ENCODE measurements at regions not wholly inside any gene's neighbourhood (a gene's known extent, or its start where the extent isn't known, plus 50 kb on each side); places are given as distances from the start of the nearest gene placed in this dataset.

- DNase-seq: no peak
- Histone ChIP-seq H3K4me3 (no peak overlapping the region), H3K9me3 (no peaks in the 10 kb centered on the region), H3K36me3 (no peaks in the 10 kb centered on the region), H3K4me1 (peaks cover 0 to 8% (median 4%) of the 10 kb centered on the region in 3 donors), H3K27ac (no peak overlapping the region), H3K27me3 (no peaks in the 10 kb centered on the region)
- 70 to 100% methylated on average over 1 to 2 of the region's 5 CpGs for WGBS, 2 donors
- intact Hi-C loops (cut with DNase I): no loop called here
- no peak for TF ChIP-seq POLR2A (IDR thresholded peaks at IDR 0.05)
- TF ChIP-seq, protein P1, sequence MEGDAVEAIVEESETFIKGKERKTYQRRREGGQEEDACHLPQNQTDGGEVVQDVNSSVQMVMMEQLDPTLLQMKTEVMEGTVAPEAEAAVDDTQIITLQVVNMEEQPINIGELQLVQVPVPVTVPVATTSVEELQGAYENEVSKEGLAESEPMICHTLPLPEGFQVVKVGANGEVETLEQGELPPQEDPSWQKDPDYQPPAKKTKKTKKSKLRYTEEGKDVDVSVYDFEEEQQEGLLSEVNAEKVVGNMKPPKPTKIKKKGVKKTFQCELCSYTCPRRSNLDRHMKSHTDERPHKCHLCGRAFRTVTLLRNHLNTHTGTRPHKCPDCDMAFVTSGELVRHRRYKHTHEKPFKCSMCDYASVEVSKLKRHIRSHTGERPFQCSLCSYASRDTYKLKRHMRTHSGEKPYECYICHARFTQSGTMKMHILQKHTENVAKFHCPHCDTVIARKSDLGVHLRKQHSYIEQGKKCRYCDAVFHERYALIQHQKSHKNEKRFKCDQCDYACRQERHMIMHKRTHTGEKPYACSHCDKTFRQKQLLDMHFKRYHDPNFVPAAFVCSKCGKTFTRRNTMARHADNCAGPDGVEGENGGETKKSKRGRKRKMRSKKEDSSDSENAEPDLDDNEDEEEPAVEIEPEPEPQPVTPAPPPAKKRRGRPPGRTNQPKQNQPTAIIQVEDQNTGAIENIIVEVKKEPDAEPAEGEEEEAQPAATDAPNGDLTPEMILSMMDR (IDR thresholded peaks at IDR 0.05): no peak
These were observed 163.9 kb upstream of the MAMLD1 start for GRCh38 chrX:150199181-150199580.

DNA sequence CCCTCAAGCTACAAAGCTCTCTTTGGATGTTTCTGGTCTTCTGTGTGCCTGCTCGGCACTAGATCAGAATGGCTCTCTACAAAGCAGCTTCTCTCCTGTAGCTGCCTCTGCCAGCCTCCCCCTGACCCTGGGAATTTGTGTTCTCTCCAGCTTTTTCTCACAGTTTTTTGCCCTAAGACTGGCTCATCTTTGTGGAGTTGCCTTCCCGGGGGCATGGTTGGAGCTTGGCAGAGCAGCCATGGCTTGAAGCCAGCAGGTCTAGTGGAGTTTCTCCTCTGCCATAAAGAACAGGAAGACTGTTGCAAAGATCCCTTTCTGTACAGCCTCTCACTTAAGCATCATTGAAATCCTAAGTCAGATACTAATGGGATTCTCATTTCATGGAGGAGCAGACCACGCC, 163.3 kb upstream of the MAMLD1 start:
- no peaks in the 10 kb centered on the region for H3K9me3 ChIP-seq
- no peaks in the 10 kb centered on the region for H3K27me3 ChIP-seq
- 0 to 53% methylated on average over 1 to 3 of the region's 3 CpGs for WGBS, 2 donors
- peaks cover 0 to 8% (median 4%) of the 10 kb centered on the region in 3 donors for H3K4me1 ChIP-seq
- H3K4me3 ChIP-seq: no peak overlapping the region
- no peak for DNase-seq
- intact Hi-C loops (cut with DNase I): no loop called here
- TF ChIP-seq, protein P1 (IDR thresholded peaks at IDR 0.05): no peak
- H3K36me3 ChIP-seq: no peaks in the 10 kb centered on the region
- H3K27ac ChIP-seq: no peak overlapping the region

GRCh38 chrX:150200361-150200760, 162.8 kb upstream of the MAMLD1 start:
- Histone ChIP-seq H3K36me3 (no peaks in the 10 kb centered on the region), H3K27ac (no peak overlapping the region), H3K4me1 (peaks cover 0 to 8% (median 4%) of the 10 kb centered on the region in 3 donors), H3K4me3 (no peak overlapping the region), H3K27me3 (no peaks in the 10 kb centered on the region), H3K9me3 (no peaks in the 10 kb centered on the region)
- TF ChIP-seq POLR2A (IDR thresholded peaks at IDR 0.05): no peak
- TF ChIP-seq, protein P1 (IDR thresholded peaks at IDR 0.05): no peak
- intact Hi-C loops (cut with DNase I): no loop called here
- DNase-seq: no peak
- 72% methylated on average over 2 of the region's 2 CpGs; no CpG with 5 or more reads in 1 of the 2 donors for WGBS, 2 donors

- Histone ChIP-seq H3K27ac (peak overlapping the region in 1 of 4 donors; percentile 25), H3K27me3 (no peaks in the 10 kb centered on the region), H3K4me3 (no peak overlapping the region), H3K36me3 (no peaks in the 10 kb centered on the region), H3K4me1 (peaks cover 0 to 8% (median 4%) of the 10 kb centered on the region in 3 donors), H3K9me3 (no peaks in the 10 kb centered on the region)
- intact Hi-C loops (cut with DNase I): no loop called here
- no peak for DNase-seq
- WGBS, 2 donors: 28% methylated on average over 4 of the region's 5 CpGs; no CpG with 5 or more reads in 1 of the 2 donors
- TF ChIP-seq, protein P1 (IDR thresholded peaks at IDR 0.05): no peak
- no peak for TF ChIP-seq POLR2A (IDR thresholded peaks at IDR 0.05)
These were observed 162.3 kb upstream of the MAMLD1 start for GRCh38 chrX:150200820-150201287.

- 97% methylated on average over 5 of the region's 7 CpGs; no CpG with 5 or more reads in 1 of the 2 donors for WGBS, 2 donors
- DNase-seq: no peak
- TF ChIP-seq, protein P1 (IDR thresholded peaks at IDR 0.05): no peak
- TF ChIP-seq POLR2A (IDR thresholded peaks at IDR 0.05): no peak
- Histone ChIP-seq H3K27me3 (no peaks in the 10 kb centered on the region), H3K9me3 (no peaks in the 10 kb centered on the region), H3K27ac (peak overlapping the region in 1 of 4 donors; percentile 25), H3K4me3 (no peak overlapping the region), H3K36me3 (no peaks in the 10 kb centered on the region), H3K4me1 (peaks cover 0 to 8% (median 4%) of the 10 kb centered on the region in 3 donors)
- intact Hi-C loops (cut with DNase I): no loop called here
These were observed 161.7 kb upstream of the MAMLD1 start for GRCh38 chrX:150201391-150201790.
